Right ventricle myocardium inferior (tissue), 1 donor: ENCODE measurements at regions not wholly inside any gene's neighbourhood (a gene's known extent, or its start where the extent isn't known, plus 50 kb on each side); places are given as distances from the start of the nearest gene placed in this dataset.
"Not testable (repeated sequence)": the region's sequence is repeated elsewhere in the genome, so short reads cannot be mapped to it uniquely, and the experiment has no call there.

Source experiments
- ATAC-seq: fragments of 200-7000 bp; cut with Tn5 transposase; one replicate; pipeline ENCODE4 v1.9.1; 2020; ENCODE audit warnings: mild to moderate bottlenecking, moderate library complexity
- DNase-seq: peaks from one replicate; pipeline ENCODE4 v3.0.0; 2021; ENCODE audit errors: missing footprints
- intact Hi-C: fragments of 100-400 bp; cut with DNase I; formaldehyde crosslinking; loops from one replicate; pipeline ENCODE4 v1.11.0; 2022
- donor health status: DM: no; HTN: yes; CAD: no; lungs with severe emphysema.

GRCh38 chr1:157279802-157280140 lies 141.6 kb upstream of the ETV3 start:
- intact Hi-C loops = no loop called here
- DNase-seq = no peak
- no peak for ATAC-seq

GRCh38 chr1:157279138-157279801 lies 141.1 kb upstream of the ETV3 start:
- intact Hi-C loops = no loop called here
- DNase-seq = no peak
- no peak for ATAC-seq

GRCh38 chr1:157278383-157279137 lies 140.4 kb upstream of the ETV3 start:
- intact Hi-C loops = no loop called here
- DNase-seq = no peak

GRCh38 chr1:157277913-157278312 lies 139.7 kb upstream of the ETV3 start:
- no peak for DNase-seq
- no peak for ATAC-seq
- intact Hi-C loops = no loop called here

More at GRCh38 chr1:157278383-157279137, 140.4 kb upstream of the ETV3 start:
- no peak for ATAC-seq

GRCh38 chr1:157277281-157277680 lies 139.1 kb upstream of the ETV3 start:
- intact Hi-C loops = no loop called here
- DNase-seq (no peak), ATAC-seq (no peak)

- ATAC-seq (no peak), DNase-seq (no peak)
- intact Hi-C loops = no loop called here
These were observed 136.7 kb upstream of the ETV3 start for GRCh38 chr1:157274698-157275534.

GRCh38 chr1:157272729-157273524 lies 134.7 kb upstream of the ETV3 start:
- intact Hi-C loops = no loop called here
- no peak for ATAC-seq
- no peak for DNase-seq

- intact Hi-C loops = no loop called here
- DNase-seq (no peak), ATAC-seq (no peak)
These were observed 134.1 kb upstream of the ETV3 start for GRCh38 chr1:157272264-157272663.

GRCh38 chr1:157270705-157271274 lies 132.6 kb upstream of the ETV3 start:
- DNase-seq (no peak), ATAC-seq (no peak)
- intact Hi-C loops = no loop called here

GRCh38 chr1:157269656-157270375 lies 131.6 kb upstream of the ETV3 start:
- DNase-seq (no peak), ATAC-seq (no peak)
- intact Hi-C loops = no loop called here

- intact Hi-C loops = no loop called here
- DNase-seq (no peak), ATAC-seq (no peak)
These were observed 124.7 kb upstream of the ETV3 start for GRCh38 chr1:157262891-157263290.

GRCh38 chr1:157262422-157262821 lies 124.2 kb upstream of the ETV3 start:
- DNase-seq (no peak), ATAC-seq (no peak)
- intact Hi-C loops = no loop called here

- DNase-seq, intact Hi-C loops, ATAC-seq: not testable (repeated sequence)
These were observed 117.7 kb upstream of the ETV3 start for GRCh38 chr1:157255891-157256290.

- ATAC-seq, intact Hi-C loops, DNase-seq: not testable (repeated sequence)
These were observed 116.0 kb upstream of the ETV3 start for GRCh38 chr1:157254183-157254582.

GRCh38 chr1:157252473-157252872 lies 114.3 kb upstream of the ETV3 start:
- intact Hi-C loops = no loop called here
- DNase-seq = no peak
- ATAC-seq = no peak

- intact Hi-C loops = no loop called here
- DNase-seq (no peak), ATAC-seq (no peak)
These were observed 111.5 kb upstream of the ETV3 start for GRCh38 chr1:157249739-157250138.

GRCh38 chr1:157249326-157249725 lies 111.1 kb upstream of the ETV3 start:
- intact Hi-C loops = no loop called here
- ATAC-seq (no peak), DNase-seq (no peak)

- ATAC-seq, intact Hi-C loops: not testable (repeated sequence)
These were observed 109.5 kb upstream of the ETV3 start for GRCh38 chr1:157247764-157248049.

More at GRCh38 chr1:157247764-157248049, 109.5 kb upstream of the ETV3 start:
- DNase-seq = not testable (repeated sequence)
